ENCODE measurements at regions not wholly inside any gene's neighbourhood (a gene's known extent, or its start where the extent isn't known, plus 50 kb on each side); places are given as distances from the start of the nearest gene placed in this dataset.

DNA sequence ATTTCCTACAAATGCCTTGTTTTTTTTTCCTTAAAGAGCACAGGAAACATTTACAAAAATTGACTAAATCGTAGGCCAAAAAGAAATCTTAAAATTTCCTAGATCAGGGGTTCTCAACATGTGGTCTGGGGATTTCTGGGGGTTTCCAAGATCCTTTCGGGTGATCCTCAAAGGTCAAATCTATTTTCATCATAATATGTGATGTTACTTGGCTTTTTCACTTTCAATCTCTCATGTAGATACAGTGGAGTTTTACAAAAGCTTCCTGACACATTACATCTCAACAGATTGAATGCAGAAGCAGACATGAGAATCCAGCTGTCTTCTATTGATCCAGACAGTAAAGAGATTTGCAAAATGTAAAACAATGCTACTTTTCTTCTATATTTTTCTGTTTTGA is 497.3 kb downstream of the INHBA start:
- H3K27ac ChIP-seq = no peak overlapping the region
- DNase-seq (ENCODE audit: low spot score) (no peak), ATAC-seq (ENCODE audit: insufficient number of reproducible peaks, low FRiP score, low read depth) (no peak)
- H3K36me3 ChIP-seq = no peaks in the 10 kb centered on the region
- H3K4me1 ChIP-seq (ENCODE audit: control insufficient read depth in 1 of 2, low read depth in 2 of 2) = no peaks in the 10 kb centered on the region
- no peak for TF ChIP-seq CTCF (IDR thresholded peaks at IDR 0.05)
- H3K27me3 ChIP-seq (replicated peaks; ENCODE audit: insufficient read depth) = no peaks in the 10 kb centered on the region
- H3K9me3 ChIP-seq = no peaks in the 10 kb centered on the region
- H3K4me3 ChIP-seq = no peak overlapping the region

- H3K27me3 ChIP-seq (replicated peaks; ENCODE audit: insufficient read depth) = no peaks in the 10 kb centered on the region
- no peak for ATAC-seq (ENCODE audit: insufficient number of reproducible peaks, low FRiP score, low read depth)
Observed at GRCh38 chr7:41203542-41203941, 499.3 kb downstream of the INHBA start.

GRCh38 chr7:41201021-41201420 is 501.9 kb downstream of the INHBA start:
- ATAC-seq (ENCODE audit: insufficient number of reproducible peaks, low FRiP score, low read depth) (no peak), DNase-seq (ENCODE audit: low spot score) (no peak)
- Histone ChIP-seq H3K36me3 (no peaks in the 10 kb centered on the region), H3K4me3 (no peak overlapping the region), H3K9me3 (no peaks in the 10 kb centered on the region), H3K27me3 (replicated peaks; ENCODE audit: insufficient read depth) (no peaks in the 10 kb centered on the region), H3K27ac (no peak overlapping the region), H3K4me1 (ENCODE audit: control insufficient read depth in 1 of 2, low read depth in 2 of 2) (no peaks in the 10 kb centered on the region)
- TF ChIP-seq CTCF (IDR thresholded peaks at IDR 0.05) = no peak

More at GRCh38 chr7:41203542-41203941, 499.3 kb downstream of the INHBA start:
- H3K27ac ChIP-seq = no peak overlapping the region
- no peak overlapping the region for H3K4me3 ChIP-seq
- TF ChIP-seq CTCF (IDR thresholded peaks at IDR 0.05) = no peak
- no peaks in the 10 kb centered on the region for H3K36me3 ChIP-seq
- no peaks in the 10 kb centered on the region for H3K4me1 ChIP-seq (ENCODE audit: control insufficient read depth in 1 of 2, low read depth in 2 of 2)
- DNase-seq (ENCODE audit: low spot score) = no peak
- no peaks in the 10 kb centered on the region for H3K9me3 ChIP-seq

GRCh38 chr7:41199136-41199535 is 503.8 kb downstream of the INHBA start:
- H3K4me3 ChIP-seq = no peak overlapping the region
- DNase-seq (ENCODE audit: low spot score) (no peak), ATAC-seq (ENCODE audit: insufficient number of reproducible peaks, low FRiP score, low read depth) (no peak)
- no peak overlapping the region for H3K27ac ChIP-seq
- no peak for TF ChIP-seq CTCF (IDR thresholded peaks at IDR 0.05)
- no peaks in the 10 kb centered on the region for H3K27me3 ChIP-seq (replicated peaks; ENCODE audit: insufficient read depth)
- no peaks in the 10 kb centered on the region for H3K4me1 ChIP-seq (ENCODE audit: control insufficient read depth in 1 of 2, low read depth in 2 of 2)
- H3K9me3 ChIP-seq = no peaks in the 10 kb centered on the region
- no peaks in the 10 kb centered on the region for H3K36me3 ChIP-seq

DNA sequence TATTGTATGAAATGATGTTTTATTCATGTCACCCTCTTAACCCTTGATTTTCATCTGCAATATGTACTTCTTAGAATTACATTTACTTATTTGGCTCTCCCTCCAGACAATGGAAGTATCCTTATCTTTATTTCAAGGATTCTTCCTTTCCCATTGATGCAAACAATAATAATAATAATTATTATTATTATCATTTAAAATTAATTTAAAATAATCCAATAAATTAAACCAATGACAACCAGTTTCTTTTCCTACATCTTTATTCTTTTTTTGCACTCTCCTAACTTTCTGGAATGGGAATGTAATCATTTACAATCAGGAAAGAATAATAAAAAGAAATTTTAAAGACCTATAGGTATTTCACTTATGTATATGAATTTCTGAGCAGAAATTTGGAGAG is 504.4 kb downstream of the INHBA start:
- no peak for TF ChIP-seq CTCF (IDR thresholded peaks at IDR 0.05)

More for the DNA sequence above, 504.4 kb downstream of the INHBA start:
- H3K36me3 ChIP-seq = no peaks in the 10 kb centered on the region
- no peak overlapping the region for H3K27ac ChIP-seq
- H3K9me3 ChIP-seq = no peaks in the 10 kb centered on the region
- no peaks in the 10 kb centered on the region for H3K27me3 ChIP-seq (replicated peaks; ENCODE audit: insufficient read depth)
- no peak overlapping the region for H3K4me3 ChIP-seq
- DNase-seq (ENCODE audit: low spot score) (no peak), ATAC-seq (ENCODE audit: insufficient number of reproducible peaks, low FRiP score, low read depth) (no peak)
- H3K4me1 ChIP-seq (ENCODE audit: control insufficient read depth in 1 of 2, low read depth in 2 of 2) = no peaks in the 10 kb centered on the region
